EH (cell line): ENCODE measurements at regions not wholly inside any gene's neighbourhood (a gene's known extent, or its start where the extent isn't known, plus 50 kb on each side); places are given as distances from the start of the nearest gene placed in this dataset.
"Not testable (repeated sequence)": the region's sequence is repeated elsewhere in the genome, so short reads cannot be mapped to it uniquely, and the experiment has no call there.

Experiments used
- DNase-seq: peaks from one replicate; pipeline ENCODE4 v3.0.0-alpha.2; 2015; ENCODE audit warnings: low read depth

GRCh38 chr5:97488126-97488668, 305.1 kb upstream of the RIOK2 start:
- DNase-seq = no peak

- no peak for DNase-seq
These were observed 306.2 kb upstream of the RIOK2 start for GRCh38 chr5:97489010-97489840.

DNA sequence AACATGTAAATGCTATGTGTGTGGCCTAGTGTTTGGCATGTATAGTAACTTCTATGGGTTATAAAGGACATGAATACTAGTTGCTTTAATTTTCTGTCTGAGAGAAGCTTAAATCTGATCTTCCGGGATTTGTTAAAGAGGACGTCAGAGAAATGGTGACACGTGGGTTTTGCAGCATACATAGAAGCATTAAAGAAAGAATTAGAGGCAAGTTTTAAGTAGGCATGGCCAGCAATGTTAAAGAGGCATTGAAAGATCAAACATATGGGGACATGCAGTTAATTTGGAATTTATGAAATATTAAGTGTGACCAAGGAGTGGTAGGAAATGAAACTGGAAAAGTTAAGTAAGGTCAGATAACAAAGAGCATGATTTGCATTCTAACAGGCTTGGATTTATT, 311.4 kb upstream of the RIOK2 start:
- no peak for DNase-seq

DNA sequence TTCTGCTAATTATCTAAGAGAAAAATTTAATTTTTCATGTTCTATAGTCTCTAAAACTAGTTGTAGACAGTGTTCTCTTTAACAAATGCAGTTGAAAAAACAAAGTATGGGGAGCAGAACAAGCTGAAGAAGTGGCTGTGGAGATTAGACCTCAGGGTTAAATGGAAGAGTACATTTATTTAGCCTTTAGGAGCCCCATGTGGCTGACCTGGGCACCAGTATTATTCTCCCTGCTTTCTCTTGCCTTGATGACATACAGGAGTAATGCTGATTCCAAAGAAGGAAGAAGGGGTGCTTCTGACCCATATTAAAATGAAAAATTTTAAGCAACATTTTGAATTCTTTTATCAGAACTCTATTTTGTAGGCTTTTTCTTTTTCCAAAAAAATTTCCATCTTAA, 312.3 kb upstream of the RIOK2 start:
- DNase-seq = no peak

DNA sequence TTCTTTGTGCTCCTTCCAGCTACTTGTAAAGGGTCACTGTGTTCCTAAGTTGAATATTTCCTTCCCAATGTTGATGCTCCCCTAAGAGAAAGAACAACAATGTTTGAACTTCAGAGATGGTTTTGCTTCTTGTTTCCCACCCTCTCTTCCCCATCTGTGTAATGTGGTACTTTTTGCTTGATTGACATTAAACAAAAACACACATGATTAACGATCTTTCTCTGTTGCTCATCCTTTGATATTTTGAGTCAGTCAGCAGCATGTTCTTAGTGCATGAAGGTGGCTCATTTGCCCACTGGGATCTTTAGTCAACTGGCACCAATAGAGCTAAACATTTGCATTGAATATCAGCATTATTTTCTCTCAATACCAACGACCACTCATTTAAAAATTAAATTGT, 313.0 kb upstream of the RIOK2 start:
- DNase-seq = no peak

DNA sequence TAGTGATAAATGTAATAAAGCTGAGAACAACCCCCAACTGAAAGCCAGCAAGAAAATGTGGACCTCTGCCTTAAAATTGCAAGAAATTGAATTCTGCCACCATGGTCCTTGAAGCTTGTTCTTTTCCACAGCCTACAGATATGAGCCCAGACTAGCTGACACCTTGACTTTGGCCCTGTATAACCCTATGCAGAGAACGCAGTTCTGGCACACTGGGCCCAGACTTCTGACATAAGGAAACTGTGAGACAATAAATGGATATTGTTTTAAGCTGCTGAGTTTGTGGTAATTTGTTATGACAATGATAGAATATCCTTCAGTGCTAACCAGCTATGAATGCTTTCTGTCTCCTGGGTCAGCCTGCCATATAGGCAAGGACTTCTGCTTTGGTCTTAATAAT, 315.6 kb upstream of the RIOK2 start:
- no peak for DNase-seq

DNA sequence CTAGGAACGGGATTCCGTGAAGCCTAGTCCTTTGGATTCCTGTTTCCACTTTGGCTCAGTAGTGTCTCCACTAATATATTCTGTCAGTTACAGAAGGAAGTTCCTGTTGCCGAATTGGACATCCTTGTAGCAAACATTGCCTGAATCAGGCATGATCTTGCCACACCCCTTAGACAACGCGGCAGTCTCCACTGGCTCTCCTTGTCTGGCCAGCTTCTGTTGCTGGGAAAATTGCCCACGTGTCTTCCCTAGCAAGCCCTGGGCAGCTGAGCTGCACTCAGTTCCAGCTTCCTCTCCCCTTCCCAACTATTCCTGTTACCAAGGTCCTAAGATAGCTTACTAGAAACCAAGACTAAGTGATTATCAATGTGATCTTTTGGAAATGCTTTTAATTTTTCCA, 316.6 kb upstream of the RIOK2 start:
- peak; percentile 33 for DNase-seq

GRCh38 chr5:97501286-97501964, 318.4 kb upstream of the RIOK2 start:
- no peak for DNase-seq

DNA sequence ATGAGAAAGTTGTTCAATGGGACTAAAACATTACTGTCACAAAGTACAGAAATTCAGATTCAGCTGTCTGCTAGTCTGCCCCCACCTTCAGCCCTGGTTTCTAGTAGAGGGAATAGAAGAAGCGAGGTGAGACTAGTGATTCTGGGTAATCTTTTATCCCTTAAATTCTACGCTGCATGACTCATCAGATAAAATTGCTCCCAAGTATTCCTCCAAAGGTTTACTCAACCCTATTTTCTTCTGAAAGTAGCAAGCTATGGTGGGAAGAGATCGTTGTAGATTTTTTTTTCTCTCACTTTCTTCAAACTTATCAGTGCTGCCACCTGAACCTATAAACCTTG, 318.9 kb upstream of the RIOK2 start:
- DNase-seq = peak; percentile 14

- DNase-seq = no peak
These were observed 325.8 kb upstream of the RIOK2 start for GRCh38 chr5:97508864-97509263.

GRCh38 chr5:97519565-97519964, 336.5 kb upstream of the RIOK2 start:
- DNase-seq = not testable (repeated sequence)

GRCh38 chr5:97523336-97523735, 340.3 kb upstream of the RIOK2 start:
- not testable (repeated sequence) for DNase-seq

DNA sequence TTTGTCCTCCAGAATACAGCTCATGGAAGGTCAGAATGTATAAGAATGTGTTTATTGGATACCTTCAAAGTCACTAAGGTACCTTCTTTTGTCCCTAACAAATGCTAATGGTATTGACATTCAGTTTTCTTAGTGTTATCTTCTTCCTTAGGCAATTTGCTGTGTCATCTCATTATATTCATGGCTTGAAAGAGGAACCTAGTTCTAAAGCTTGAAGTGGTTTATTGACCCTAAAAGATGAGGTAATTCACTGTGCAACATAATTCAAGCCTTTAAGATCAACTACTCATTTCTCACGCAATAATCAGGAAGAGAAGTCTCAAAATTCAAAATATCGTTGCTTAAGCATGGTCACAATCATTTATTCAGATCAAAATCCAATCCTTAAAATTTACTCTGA, 342.7 kb upstream of the RIOK2 start:
- no peak for DNase-seq

GRCh38 chr5:97528941-97529340, 345.9 kb upstream of the RIOK2 start:
- DNase-seq = peak; percentile 70

DNA sequence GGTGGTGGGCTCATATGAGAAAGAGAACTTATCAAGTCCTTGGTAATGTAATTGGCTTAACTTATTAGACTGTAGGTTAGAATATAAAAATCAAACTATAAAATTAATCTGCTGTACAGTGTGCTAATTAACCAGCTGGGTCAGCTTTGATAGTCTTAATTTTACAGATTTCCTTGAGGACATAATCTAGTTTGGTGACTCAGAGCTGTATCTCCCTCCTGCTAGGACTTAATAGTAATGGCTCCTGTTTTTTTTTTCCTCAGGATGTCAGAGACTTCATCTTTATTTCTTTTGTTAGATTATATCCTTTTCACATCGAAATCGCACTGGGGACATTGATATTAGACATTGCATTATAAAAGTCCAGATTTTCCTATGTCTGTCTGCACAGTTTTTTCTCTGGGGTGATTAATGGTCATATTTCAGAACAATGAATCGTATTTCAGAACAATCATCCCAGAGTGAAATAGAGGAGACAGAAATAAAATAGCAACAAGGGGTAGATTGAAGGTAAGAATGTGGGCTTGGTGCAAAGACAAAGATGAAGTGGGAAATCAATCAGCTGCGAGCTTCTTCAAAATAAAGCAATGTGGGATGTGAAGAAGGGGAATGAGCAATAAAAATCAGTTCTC, 346.4 kb upstream of the RIOK2 start:
- DNase-seq = no peak

GRCh38 chr5:97531549-97531948, 348.5 kb upstream of the RIOK2 start:
- no peak for DNase-seq

DNA sequence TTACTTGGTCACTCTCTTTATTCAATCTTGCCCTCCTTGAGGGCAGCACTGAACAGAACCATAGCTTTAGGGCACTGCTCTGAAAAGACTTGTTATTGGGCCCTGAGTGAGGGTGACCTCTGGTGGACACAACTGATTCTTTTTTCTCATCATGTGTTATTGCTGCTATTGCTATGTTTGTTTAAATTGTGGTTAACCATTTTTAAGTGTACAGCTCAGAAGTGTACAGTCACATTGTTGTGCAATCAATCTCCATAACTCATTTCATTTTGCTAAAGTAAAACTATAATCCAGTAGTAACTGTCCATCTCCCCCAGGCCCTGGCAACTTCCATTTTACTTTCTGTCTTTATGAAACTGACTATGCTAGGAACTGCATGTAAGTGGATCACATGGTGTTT, 351.1 kb upstream of the RIOK2 start:
- DNase-seq = peak; percentile 91

- no peak for DNase-seq
These were observed 353.6 kb upstream of the RIOK2 start for GRCh38 chr5:97536683-97537082.

DNA sequence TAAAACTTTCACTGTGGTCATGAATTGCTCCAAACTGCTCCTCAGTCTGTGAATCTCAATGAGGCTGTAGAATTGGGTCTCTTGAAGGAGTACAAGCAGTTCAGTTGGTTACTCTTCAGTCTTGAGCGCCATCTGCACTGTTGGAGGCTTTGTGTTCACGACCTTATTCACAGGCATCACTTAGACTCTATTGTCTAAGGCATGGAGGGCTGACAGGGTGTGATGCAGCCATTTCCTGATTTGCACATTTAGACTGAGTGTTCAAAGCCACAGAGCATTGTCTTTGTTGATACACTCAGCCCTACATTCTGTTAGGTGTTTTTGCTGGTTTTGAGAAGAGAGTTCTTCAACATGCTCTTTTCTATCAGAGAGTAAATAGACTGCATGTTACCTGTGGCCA, 355.9 kb upstream of the RIOK2 start:
- DNase-seq = no peak

- DNase-seq = no peak
These were observed 358.8 kb upstream of the RIOK2 start for GRCh38 chr5:97541864-97542263.

- no peak for DNase-seq
These were observed 359.4 kb upstream of the RIOK2 start for GRCh38 chr5:97542469-97542868.

- DNase-seq = no peak
These were observed 360.1 kb upstream of the RIOK2 start for GRCh38 chr5:97543166-97543565.

GRCh38 chr5:97544240-97544639, 361.2 kb upstream of the RIOK2 start:
- no peak for DNase-seq
